Prostate gland (tissue), 2 donors: ENCODE measurements at regions not wholly inside any gene's neighbourhood (a gene's known extent, or its start where the extent isn't known, plus 50 kb on each side); places are given as distances from the start of the nearest gene placed in this dataset.
A peak's percentile ranks its signal among the peaks of the same experiment; 100 is the strongest.

Experiments used
- DNase-seq: peaks from one replicate; pipeline ENCODE4 v3.0.0-alpha.2; 2019; ENCODE audit warnings: low spot score
- H3K27ac ChIP-seq, 2 donors: fragments of 200-600 bp; sonication (generic); 2 replicates each; pipeline ENCODE4 v1.5.1; 2017 to 2019
- H3K27me3 ChIP-seq: fragments of 200-600 bp; sonication (generic); replicated peaks from 2 replicates; pipeline ENCODE4 v1.5.1; 2019; ENCODE audit not compliant: insufficient read depth
- H3K36me3 ChIP-seq, 2 donors: fragments of 200-600 bp; sonication (generic); 1 replicate in 1 of 2; 2 replicates in 1 of 2; pipeline versions ENCODE4 v1.5.1 to v1.8.1; 2017 to 2019
- H3K4me1 ChIP-seq: fragments of 200-600 bp; sonication (generic); replicated peaks from 2 replicates; pipeline ENCODE4 v1.5.1; 2019
- H3K4me3 ChIP-seq, 2 donors: fragments of 200-600 bp; sonication (generic); 2 replicates each; pipeline ENCODE4 v1.5.1; 2017 to 2019
- H3K9me3 ChIP-seq: fragments of 200-600 bp; sonication (generic); 2 replicates; pipeline ENCODE4 v1.5.1; 2017
- CTCF ChIP-seq, 4 experiments: fragments of 200-600 bp in 2 of 4; fragments of 450-650 bp in 2 of 4; sonication (generic) in 2 of 4; IDR thresholded peaks; 1 replicate in 3 of 4; 2 replicates in 1 of 4; pipeline ENCODE4 v1.5.1; 2016 to 2019; ENCODE audit warnings: antibody characterized with exemption in 4 of 4, mild to moderate bottlenecking in 2 of 4, moderate library complexity in 2 of 4
- POLR2A ChIP-seq: fragments of 450-650 bp; IDR thresholded peaks from one replicate; pipeline ENCODE4 v1.6.1; 2016; ENCODE audit warnings: antibody characterized with exemption, mild to moderate bottlenecking
- POLR2AphosphoS5 ChIP-seq: sonication (generic); formaldehyde crosslinking; IDR thresholded peaks from one replicate; pipeline ENCODE4 v1.6.1; 2017; ENCODE audit warnings: antibody characterized with exemption
- WGBS: methylation state at CpG from one replicate; pipeline ENCODE4 v1.1.5; 2018; 5-methylcytosine and 5-hydroxymethylcytosine counted together
- intact Hi-C: fragments of 100-400 bp; cut with DNase I; formaldehyde crosslinking; loops from one replicate; pipeline ENCODE4 v1.14.2; 2022

DNA sequence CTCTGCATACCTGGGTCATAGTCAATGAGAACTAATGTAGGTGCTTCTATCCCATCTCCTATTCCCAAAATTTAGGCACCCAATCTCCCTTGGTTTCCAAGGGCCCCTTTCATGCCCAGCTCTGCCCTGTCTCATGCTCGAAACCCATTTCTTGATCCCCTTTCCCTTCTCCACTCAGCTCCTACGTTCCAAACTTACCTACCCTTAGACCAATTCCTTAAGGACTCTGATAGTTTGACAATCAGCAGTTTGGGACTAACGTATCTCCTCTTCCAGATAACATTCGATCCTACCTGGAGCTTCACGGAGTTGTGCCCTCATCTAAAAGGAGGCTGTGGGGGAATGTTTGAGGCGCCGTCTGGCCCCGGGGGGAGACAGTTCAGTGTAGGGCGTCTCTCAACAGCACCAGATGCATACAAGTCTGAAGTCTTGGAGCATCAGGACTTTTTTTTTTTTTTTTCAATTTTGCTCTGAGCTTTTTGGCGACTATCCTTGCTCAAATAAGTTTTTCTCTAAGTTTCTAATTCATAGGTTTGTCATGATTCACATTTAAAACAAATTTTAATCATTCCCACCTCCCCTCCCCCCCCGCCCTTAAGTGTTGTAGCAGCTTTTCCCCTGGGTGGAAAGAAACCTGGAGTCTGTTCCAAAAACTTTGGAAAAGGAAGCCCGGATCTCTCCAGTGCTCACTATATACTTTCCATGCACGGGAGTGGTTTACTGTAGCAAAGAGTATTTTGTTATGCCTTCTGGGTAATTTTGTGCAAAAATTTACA, 141.2 kb upstream of the LGALSL start:
- peak overlapping the region; percentile 78 to 83 for H3K27ac ChIP-seq
- intact Hi-C loops: loop anchor here (10.0 kb wide), 1 partner anchor 168 kb away; the partner anchor contains the start of gene PELI1

DNA sequence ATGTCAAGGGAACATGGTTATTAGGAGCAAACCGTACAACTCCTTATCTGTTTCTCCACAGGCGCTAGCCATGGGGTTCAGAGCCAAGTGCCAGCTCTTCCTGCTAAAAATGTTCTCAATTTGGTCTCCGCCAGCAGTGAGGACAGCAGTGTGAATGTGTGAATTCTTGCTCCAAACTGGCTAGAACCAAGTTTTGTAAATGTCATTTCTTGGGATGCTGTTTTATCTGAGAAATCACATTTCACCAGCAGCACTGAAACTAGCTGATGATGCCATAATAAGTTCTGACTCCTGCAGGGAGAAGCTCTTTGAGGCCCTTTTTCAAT, 140.6 kb upstream of the LGALSL start:
- Histone ChIP-seq H3K9me3 (no peaks in the 10 kb centered on the region), H3K4me1 (peaks cover 4% of the 10 kb centered on the region), H3K4me3 (no peak overlapping the region), H3K27me3 (no peaks in the 10 kb centered on the region), H3K27ac (peak overlapping the region in 1 of 2 donors; percentile 83), H3K36me3 (no peaks in the 10 kb centered on the region)
- intact Hi-C loops: loop anchor here (10.0 kb wide), 1 partner anchor 169 kb away; the partner anchor contains the start of gene PELI1
- TF ChIP-seq CTCF (IDR thresholded peaks at IDR 0.05) (no peak), POLR2AphosphoS5 (no peak)
- DNase-seq: no peak
- WGBS: 44% methylated on average over 3 of the region's 3 CpGs

More for the DNA sequence above, 141.2 kb upstream of the LGALSL start:
- TF ChIP-seq CTCF (IDR thresholded peaks at IDR 0.05): no peak
- TF ChIP-seq POLR2AphosphoS5: no peak
- TF ChIP-seq POLR2A: no peak
- 62% methylated on average over 13 of the region's 13 CpGs for WGBS
- H3K36me3 ChIP-seq: no peaks in the 10 kb centered on the region
- H3K27me3 ChIP-seq: no peaks in the 10 kb centered on the region
- H3K9me3 ChIP-seq: no peaks in the 10 kb centered on the region
- peaks cover 4% of the 10 kb centered on the region for H3K4me1 ChIP-seq
- no peak overlapping the region for H3K4me3 ChIP-seq
- no peak for DNase-seq

DNA sequence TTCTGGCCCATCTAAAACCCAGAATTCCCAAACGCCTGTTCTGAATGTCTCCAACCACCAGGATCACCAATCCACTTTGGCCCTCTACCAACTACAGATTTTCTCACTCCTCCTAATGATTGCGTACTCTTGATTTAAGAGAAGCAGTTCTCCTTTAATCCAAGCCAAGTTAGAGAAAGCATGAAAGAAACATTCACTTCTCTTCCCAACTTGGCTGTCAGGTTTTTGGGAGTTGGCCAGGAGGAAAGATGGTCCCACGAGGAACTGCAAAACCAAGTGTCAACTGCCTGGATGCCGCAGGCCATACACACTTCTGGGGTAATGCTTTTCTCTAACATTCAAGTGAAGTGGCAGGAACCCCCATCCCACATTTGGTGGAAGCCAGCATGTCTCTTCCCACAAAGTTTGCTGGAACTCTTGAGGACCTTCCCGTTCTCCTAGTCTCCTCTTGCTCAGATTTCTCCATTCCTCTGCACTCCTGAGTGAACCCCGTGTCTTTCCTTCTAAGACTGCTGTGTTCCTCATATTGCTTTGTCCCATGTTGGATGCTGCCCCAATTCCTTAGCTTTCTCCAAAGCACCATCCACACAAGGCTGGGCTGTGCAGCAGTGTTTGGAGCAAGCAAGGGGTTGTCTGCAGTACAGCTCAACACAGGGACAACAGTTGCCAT, 138.5 kb upstream of the LGALSL start:
- WGBS: 62% methylated on average over 6 of the region's 6 CpGs
- no peak for DNase-seq
- H3K4me1 ChIP-seq: peaks cover 4% of the 10 kb centered on the region
- H3K27me3 ChIP-seq: no peaks in the 10 kb centered on the region
- H3K9me3 ChIP-seq: no peaks in the 10 kb centered on the region
- H3K36me3 ChIP-seq: no peaks in the 10 kb centered on the region
- intact Hi-C loops: loop anchor here (10.0 kb wide), 1 partner anchor 171 kb away; the partner anchor contains the start of gene PELI1
- no peak for TF ChIP-seq POLR2AphosphoS5
- no peak for TF ChIP-seq POLR2A
- no peak for TF ChIP-seq CTCF (IDR thresholded peaks at IDR 0.05)
- H3K27ac ChIP-seq: no peak overlapping the region
- no peak overlapping the region for H3K4me3 ChIP-seq

GRCh38 chr2:64317707-64318475, 136.1 kb upstream of the LGALSL start:
- H3K4me1 ChIP-seq: peaks cover 4% of the 10 kb centered on the region
- no peaks in the 10 kb centered on the region for H3K36me3 ChIP-seq
- 92% methylated on average over 2 of the region's 2 CpGs for WGBS
- TF ChIP-seq POLR2A (no peak), CTCF (IDR thresholded peaks at IDR 0.05) (no peak), POLR2AphosphoS5 (no peak)
- H3K27ac ChIP-seq: no peak overlapping the region
- H3K4me3 ChIP-seq: no peak overlapping the region
- H3K27me3 ChIP-seq: no peaks in the 10 kb centered on the region
- intact Hi-C loops: loop anchor here (10.0 kb wide), 1 partner anchor 173 kb away; the partner anchor contains the start of gene PELI1
- no peak for DNase-seq
- no peaks in the 10 kb centered on the region for H3K9me3 ChIP-seq
